ENCODE measurements at regions not wholly inside any gene's neighbourhood (a gene's known extent, or its start where the extent isn't known, plus 50 kb on each side); places are given as distances from the start of the nearest gene placed in this dataset.

DNA sequence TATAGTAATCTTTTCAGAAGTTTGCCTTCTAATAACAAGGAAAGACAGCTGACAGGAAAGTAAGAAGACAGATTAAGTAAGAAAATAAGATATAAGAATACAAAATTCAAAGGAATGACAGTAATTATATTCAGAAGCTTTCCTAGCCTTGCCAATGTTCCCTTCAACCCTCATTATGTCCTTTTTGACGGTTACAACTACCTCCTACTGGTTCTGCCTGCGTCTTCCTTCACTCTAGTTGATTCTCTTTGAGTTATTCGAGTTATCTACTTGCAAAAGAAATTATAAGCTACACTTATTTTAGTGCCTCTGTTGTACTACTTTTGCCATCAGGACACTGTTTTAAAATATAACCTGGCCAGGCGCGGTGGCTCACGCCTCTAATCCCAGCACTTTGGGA lies 218.9 kb upstream of the GYPC start:
- no peak overlapping the region for H3K27ac ChIP-seq
- H3K27me3 ChIP-seq, result no peaks in the 10 kb centered on the region
- no peaks in the 10 kb centered on the region for H3K36me3 ChIP-seq
- no peak for TF ChIP-seq POLR2AphosphoS5 (IDR thresholded peaks at IDR 0.05)
- no peak for TF ChIP-seq EP300 (IDR thresholded peaks at IDR 0.05)
- no peak for TF ChIP-seq POLR2A (IDR thresholded peaks at IDR 0.05)
- no peak for TF ChIP-seq CTCF (IDR thresholded peaks at IDR 0.05)
- no peak overlapping the region for H3K4me3 ChIP-seq
- H3K4me1 ChIP-seq, result no peaks in the 10 kb centered on the region
- DNase-seq (no peak), ATAC-seq (ENCODE audit: low FRiP score in 2 of 2) (no peak)
- no peaks in the 10 kb centered on the region for H3K9me3 ChIP-seq
- WGBS, 2 donors, result 92 to 94% methylated on average over 6 of the region's 6 CpGs

- no peaks in the 10 kb centered on the region for H3K4me1 ChIP-seq
- TF ChIP-seq EP300 (IDR thresholded peaks at IDR 0.05) (no peak), POLR2AphosphoS5 (IDR thresholded peaks at IDR 0.05) (no peak), CTCF (IDR thresholded peaks at IDR 0.05) (no peak), POLR2A (IDR thresholded peaks at IDR 0.05) (no peak)
- 55 to 74% methylated on average over 1 of the region's 1 CpG for WGBS, 2 donors
Observed at GRCh38 chr2:126444512-126444911, 211.4 kb upstream of the GYPC start.

GRCh38 chr2:126446106-126446695 lies 209.8 kb upstream of the GYPC start:
- Histone ChIP-seq H3K4me1 (no peaks in the 10 kb centered on the region), H3K9me3 (no peaks in the 10 kb centered on the region), H3K27me3 (no peaks in the 10 kb centered on the region), H3K36me3 (no peaks in the 10 kb centered on the region), H3K27ac (no peak overlapping the region), H3K4me3 (no peak overlapping the region)
- ATAC-seq (ENCODE audit: low FRiP score in 2 of 2) (no peak), DNase-seq (no peak)
- 87 to 92% methylated on average over 3 of the region's 3 CpGs for WGBS, 2 donors
- no peak for TF ChIP-seq POLR2AphosphoS5 (IDR thresholded peaks at IDR 0.05)

More at GRCh38 chr2:126444512-126444911, 211.4 kb upstream of the GYPC start:
- DNase-seq (no peak), ATAC-seq (ENCODE audit: low FRiP score in 2 of 2) (peak in 1 of 2 donors; percentile 13)
- no peaks in the 10 kb centered on the region for H3K36me3 ChIP-seq
- no peak overlapping the region for H3K4me3 ChIP-seq
- no peaks in the 10 kb centered on the region for H3K27me3 ChIP-seq
- H3K9me3 ChIP-seq, result no peaks in the 10 kb centered on the region
- no peak overlapping the region for H3K27ac ChIP-seq

DNA sequence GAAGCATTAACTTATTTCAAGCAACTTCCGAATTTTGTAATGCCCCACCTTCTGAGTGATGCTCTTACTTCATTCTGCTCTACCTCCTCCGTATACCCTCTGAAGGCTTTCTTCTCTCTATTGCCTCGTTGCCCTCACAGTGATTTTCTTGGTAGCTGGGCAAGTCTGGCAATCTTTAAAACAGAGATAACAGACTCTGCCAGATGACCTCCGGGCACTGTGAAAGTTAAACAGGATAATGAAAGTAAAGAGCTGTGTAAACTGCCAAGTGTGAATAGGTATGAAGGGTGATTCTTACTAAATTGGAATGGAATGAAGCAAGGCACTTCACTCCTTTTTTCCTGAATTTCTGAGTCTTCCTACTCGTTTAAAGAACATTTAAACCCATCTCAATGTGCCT lies 207.3 kb upstream of the GYPC start:
- WGBS, 2 donors, result 42 to 44% methylated on average over 5 of the region's 5 CpGs
- Histone ChIP-seq H3K27me3 (no peaks in the 10 kb centered on the region), H3K4me1 (no peaks in the 10 kb centered on the region), H3K4me3 (no peak overlapping the region), H3K9me3 (no peaks in the 10 kb centered on the region), H3K27ac (no peak overlapping the region), H3K36me3 (no peaks in the 10 kb centered on the region)
- DNase-seq (no peak), ATAC-seq (ENCODE audit: low FRiP score in 2 of 2) (no peak)
- TF ChIP-seq POLR2A (IDR thresholded peaks at IDR 0.05) (no peak), EP300 (IDR thresholded peaks at IDR 0.05) (no peak), POLR2AphosphoS5 (IDR thresholded peaks at IDR 0.05) (no peak), CTCF (IDR thresholded peaks at IDR 0.05) (no peak)

DNA sequence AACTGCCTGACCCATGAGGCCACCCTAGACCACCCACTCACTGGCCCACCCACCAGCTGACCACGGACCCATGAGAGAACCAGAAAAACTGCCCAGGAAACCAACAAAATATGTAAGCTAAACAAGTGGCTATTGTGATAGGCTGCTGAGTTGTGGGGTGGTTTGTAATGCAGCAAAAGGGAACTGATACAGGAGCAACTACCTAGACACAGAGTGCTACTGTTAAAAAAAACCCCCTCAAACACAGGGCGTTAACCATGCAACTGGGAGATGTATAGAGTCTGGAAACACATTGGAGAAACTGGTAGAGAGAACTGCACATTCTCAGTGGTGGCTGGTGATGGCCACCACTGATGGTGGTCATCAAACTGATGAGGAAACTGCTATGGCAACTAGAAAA lies 206.3 kb upstream of the GYPC start:
- WGBS, 2 donors, result 60 to 70% methylated on average over 2 of the region's 2 CpGs
- Histone ChIP-seq H3K9me3 (no peaks in the 10 kb centered on the region), H3K36me3 (no peaks in the 10 kb centered on the region), H3K4me3 (no peak overlapping the region), H3K4me1 (no peaks in the 10 kb centered on the region), H3K27ac (no peak overlapping the region), H3K27me3 (no peaks in the 10 kb centered on the region)
- DNase-seq (no peak), ATAC-seq (ENCODE audit: low FRiP score in 2 of 2) (no peak)
- no peak for TF ChIP-seq POLR2AphosphoS5 (IDR thresholded peaks at IDR 0.05)

DNA sequence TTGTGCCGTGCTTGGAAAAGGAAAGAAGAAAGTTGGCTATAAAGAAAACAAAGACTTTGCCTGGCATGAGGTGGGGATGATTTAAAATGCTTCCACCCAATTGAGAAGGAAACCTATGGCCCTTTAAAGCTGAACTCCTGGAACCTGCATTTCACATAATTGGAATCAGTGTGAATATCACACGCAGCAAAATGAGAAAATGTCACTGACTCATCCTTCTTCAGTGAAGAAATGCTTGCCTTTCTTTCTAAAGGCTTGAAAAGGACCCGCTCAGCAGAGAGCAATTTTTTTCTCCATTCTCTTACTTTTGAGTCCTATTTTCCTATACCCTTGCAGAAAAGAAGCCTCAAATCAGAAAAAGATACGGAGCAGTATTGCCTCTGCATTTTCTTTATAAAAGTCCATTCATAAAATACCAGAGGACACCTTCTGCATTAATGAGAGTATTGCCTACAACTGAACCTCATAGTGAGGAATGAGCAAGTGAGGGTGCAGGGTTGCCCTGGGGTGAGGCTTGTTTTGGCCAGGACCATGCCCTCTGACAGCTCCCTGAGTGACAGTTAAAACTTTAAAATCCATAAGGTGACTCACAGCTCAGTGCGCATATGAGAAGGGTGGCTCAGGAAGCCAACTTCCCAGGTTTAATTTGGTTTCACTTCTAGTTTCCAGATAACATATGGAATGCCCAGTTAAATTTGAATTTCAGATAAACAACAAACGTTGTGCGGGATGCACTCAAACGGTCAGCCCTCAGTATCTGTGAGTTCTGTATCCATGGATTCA lies 191.9 kb upstream of the GYPC start:
- H3K27me3 ChIP-seq, result no peaks in the 10 kb centered on the region
- no peaks in the 10 kb centered on the region for H3K9me3 ChIP-seq
- TF ChIP-seq CTCF (IDR thresholded peaks at IDR 0.05) (no peak), POLR2AphosphoS5 (IDR thresholded peaks at IDR 0.05) (no peak), EP300 (IDR thresholded peaks at IDR 0.05) (no peak), POLR2A (IDR thresholded peaks at IDR 0.05) (no peak)
- 77 to 80% methylated on average over 8 of the region's 8 CpGs for WGBS, 2 donors
- ATAC-seq (ENCODE audit: low FRiP score in 2 of 2), result no peak
- no peak overlapping the region for H3K4me3 ChIP-seq
- H3K27ac ChIP-seq, result no peak overlapping the region
- no peaks in the 10 kb centered on the region for H3K4me1 ChIP-seq
- DNase-seq, result no peak
- H3K36me3 ChIP-seq, result no peaks in the 10 kb centered on the region
